H1 (cell line): ENCODE measurements at regions not wholly inside any gene's neighbourhood (a gene's known extent, or its start where the extent isn't known, plus 50 kb on each side); places are given as distances from the start of the nearest gene placed in this dataset.

Source experiments
- CTCF ChIA-PET: fragments of 300-600 bp; sonication (Branson Sonifier 250); formaldehyde crosslinking; loops from one replicate; lab custom pipeline; 2021; ENCODE audit not compliant: partially characterized antibody; lab: Charles Lee
- POLR2A ChIA-PET: fragments of 300-600 bp; sonication (Branson Sonifier 250); formaldehyde crosslinking; loops from one replicate; lab custom pipeline; 2021; ENCODE audit warnings: inconsistent platforms; ENCODE audit not compliant: partially characterized antibody; lab: Charles Lee
- DNase-seq, 2 experiments: peaks; one replicate each; pipeline versions ENCODE4 v3.0.0 to v3.0.0-alpha.2; 2010 to 2022; ENCODE audit warnings: low spot score in 2 of 2, low read depth in 1 of 2, mixed read lengths in 1 of 2
- FAIRE-seq: peaks from 2 replicates; lab custom pipeline; 2011; peaks lifted over from hg19 to GRCh38; lab: Jason Lieb, UNC
- H2AFZ ChIP-seq: 2 replicates; pipeline ENCODE4 v1.8.1; 2012; ENCODE audit warnings: low read length, inconsistent platforms
- H2AK5ac ChIP-seq: 2 replicates; pipeline ENCODE4 v1.6.1; 2013; ENCODE audit warnings: low read depth, low read length
- H2BK120ac ChIP-seq: replicated peaks from 2 replicates; pipeline ENCODE3; 2013; ENCODE audit warnings: low read depth, low read length, inconsistent platforms
- H2BK12ac ChIP-seq: 2 replicates; pipeline ENCODE4 v1.6.1; 2013; ENCODE audit warnings: low read depth, low read length
- H2BK15ac ChIP-seq: 2 replicates; pipeline ENCODE4 v1.6.1; 2013; ENCODE audit warnings: low read length
- H2BK20ac ChIP-seq: 2 replicates; pipeline ENCODE4 v1.6.1; 2013; ENCODE audit warnings: low read length
- H2BK5ac ChIP-seq: 2 replicates; pipeline ENCODE4 v1.6.1; 2013; ENCODE audit warnings: low read depth, low read length
- H3K14ac ChIP-seq: 2 replicates; pipeline ENCODE4 v1.6.1; 2013; ENCODE audit warnings: inconsistent platforms; ENCODE audit not compliant: insufficient read length
- H3K18ac ChIP-seq: 2 replicates; pipeline ENCODE4 v1.6.1; 2013; ENCODE audit warnings: low read length; ENCODE audit errors: extremely low read depth
- H3K23ac ChIP-seq: 2 replicates; pipeline ENCODE4 v1.6.1; 2013; ENCODE audit warnings: inconsistent platforms; ENCODE audit not compliant: insufficient read length
- H3K23me2 ChIP-seq: 2 replicates; pipeline ENCODE4 v1.6.1; 2013; ENCODE audit warnings: low read depth, low read length
- H3K27ac ChIP-seq: 2 replicates; pipeline ENCODE4 v1.6.1; 2011; ENCODE audit warnings: low read depth, low read length, inconsistent platforms
- H3K27me3 ChIP-seq, 4 experiments: replicated peaks in 1 of 4; 1 replicate in 1 of 4; 2 replicates in 3 of 4; pipeline versions ENCODE4 v1.6.1 to v1.8.1; 2011 to 2013; ENCODE audit warnings: low read length in 3 of 4, mild to moderate bottlenecking in 3 of 4, inconsistent platforms in 2 of 4, mixed read lengths in 2 of 4, moderate library complexity in 1 of 4; ENCODE audit not compliant: control insufficient read depth in 3 of 4, insufficient read depth in 3 of 4; ENCODE audit errors: extremely low read depth in 1 of 4
- H3K36me3 ChIP-seq, 4 experiments: 2 replicates each; pipeline versions ENCODE4 v1.6.1 to v1.8.1; 2011 to 2013; ENCODE audit warnings: mild to moderate bottlenecking in 4 of 4, low read length in 3 of 4, moderate library complexity in 2 of 4, control low read depth in 1 of 4, inconsistent platforms in 1 of 4; ENCODE audit not compliant: insufficient read depth in 4 of 4, control insufficient read depth in 2 of 4
- H3K4ac ChIP-seq: replicated peaks from 2 replicates; pipeline ENCODE3; 2013; ENCODE audit warnings: low read length, low read depth, mixed read lengths, inconsistent platforms; ENCODE audit not compliant: insufficient read length
- H3K4me1 ChIP-seq, 4 experiments: replicated peaks in 1 of 4; 1 replicate in 1 of 4; 2 replicates in 3 of 4; pipeline versions ENCODE4 v1.6.1 to v1.8.1; 2011 to 2013; ENCODE audit warnings: low read length in 3 of 4, inconsistent platforms in 2 of 4, mixed read lengths in 1 of 4; ENCODE audit not compliant: insufficient read depth in 4 of 4, control insufficient read depth in 3 of 4
- H3K4me2 ChIP-seq, 2 experiments: 2 replicates each; pipeline versions ENCODE4 v1.6.1 to v1.8.1; 2011 to 2013; ENCODE audit warnings: low read depth in 2 of 2, low read length in 2 of 2, control low read depth in 1 of 2, inconsistent platforms in 1 of 2, mild to moderate bottlenecking in 1 of 2; ENCODE audit not compliant: insufficient read depth in 1 of 2
- H3K4me3 ChIP-seq, 4 experiments: fragments of 200-600, 300-600 bp in 1 of 4; sonication (generic), shearing (Covaris generic), sonication (Bioruptor Twin) in 1 of 4; 2 replicates each; pipeline versions ENCODE4 v1.5.1 to v1.8.1; 2011 to 2016; ENCODE audit warnings: low read length in 4 of 4, low read depth in 3 of 4, control low read depth in 2 of 4, inconsistent platforms in 2 of 4, mild to moderate bottlenecking in 2 of 4, mixed read lengths in 1 of 4, moderate library complexity in 1 of 4; ENCODE audit not compliant: insufficient read depth in 2 of 4; ENCODE audit errors: extremely low read depth in 1 of 4
- H3K56ac ChIP-seq: replicated peaks from 2 replicates; pipeline ENCODE3; 2013; ENCODE audit warnings: low read depth, mild to moderate bottlenecking, mixed read lengths, low read length, inconsistent platforms; ENCODE audit not compliant: insufficient read length
- H3K79me1 ChIP-seq: 2 replicates; pipeline ENCODE4 v1.6.1; 2013; ENCODE audit warnings: low read depth, low read length, control low read depth
- H3K79me2 ChIP-seq, 2 experiments: 2 replicates each; pipeline versions ENCODE4 v1.6.1 to v1.8.1; 2012 to 2013; ENCODE audit warnings: low read length in 2 of 2, mild to moderate bottlenecking in 2 of 2, inconsistent platforms in 1 of 2; ENCODE audit not compliant: insufficient read depth in 2 of 2, control insufficient read depth in 1 of 2
- H3K9ac ChIP-seq, 4 experiments: replicated peaks in 1 of 4; 1 replicate in 1 of 4; 2 replicates in 3 of 4; pipeline versions ENCODE4 v1.6.1 to v1.8.1; 2011 to 2013; ENCODE audit warnings: low read depth in 3 of 4, low read length in 3 of 4, control low read depth in 2 of 4, mild to moderate bottlenecking in 2 of 4, moderate library complexity in 2 of 4, inconsistent platforms in 1 of 4; ENCODE audit errors: extremely low read depth in 1 of 4
- H3K9me3 ChIP-seq, 2 experiments: 2 replicates each; pipeline versions ENCODE4 v1.6.1 to v1.8.1; 2012 to 2013; ENCODE audit warnings: mild to moderate bottlenecking in 2 of 2, moderate library complexity in 2 of 2, control low read depth in 1 of 2, inconsistent platforms in 1 of 2, low read depth in 1 of 2, low read length in 1 of 2, mixed read lengths in 1 of 2; ENCODE audit not compliant: insufficient read depth in 2 of 2
- H4K20me1 ChIP-seq, 2 experiments: replicated peaks in 1 of 2; 2 replicates each; pipeline versions ENCODE3 to v1.8.1; 2011 to 2013; ENCODE audit warnings: inconsistent platforms in 2 of 2, low read length in 2 of 2, mild to moderate bottlenecking in 1 of 2; ENCODE audit not compliant: insufficient read depth in 2 of 2, control insufficient read depth in 1 of 2
- H4K5ac ChIP-seq: 2 replicates; pipeline ENCODE4 v1.6.1; 2013; ENCODE audit warnings: low read length, low read depth, mixed read lengths, inconsistent platforms; ENCODE audit not compliant: insufficient read length
- H4K8ac ChIP-seq: 2 replicates; pipeline ENCODE4 v1.8.0; 2013; ENCODE audit warnings: mild to moderate bottlenecking, moderate library complexity, low read length, inconsistent platforms; ENCODE audit not compliant: insufficient read depth; ENCODE audit errors: extremely low read depth
- H4K91ac ChIP-seq: replicated peaks from 2 replicates; pipeline ENCODE3; 2013; ENCODE audit warnings: low read length, mixed read lengths, inconsistent platforms; ENCODE audit not compliant: insufficient read length
- BCL11A ChIP-seq, 2 experiments: IDR thresholded peaks; one replicate each; pipeline ENCODE4 v1.6.1; 2011; ENCODE audit warnings: low read depth in 2 of 2, low read length in 2 of 2, mild to moderate bottlenecking in 2 of 2
- CBX5 ChIP-seq: fragments of 300-800, 300-1000 bp; sonication (generic); IDR thresholded peaks from 2 replicates; pipeline ENCODE4 v1.7.1; 2016; ENCODE audit warnings: antibody characterized with exemption, low read length, low read depth
- RBBP5 ChIP-seq: IDR thresholded peaks from 2 replicates; pipeline ENCODE4 v1.7.1; 2012; ENCODE audit warnings: low read depth, mild to moderate bottlenecking, inconsistent platforms, low read length, moderate library complexity, borderline replicate concordance
- SIN3A ChIP-seq, 2 experiments: IDR thresholded peaks in 1 of 2; conservative IDR thresholded peaks in 1 of 2; 2 replicates each; pipeline ENCODE4 v1.6.1; 2011 to 2012; ENCODE audit warnings: low read length in 2 of 2, improper control_type of control experiment in 1 of 2, low read depth in 1 of 2, mild to moderate bottlenecking in 1 of 2
- WGBS, 2 experiments: shearing (Covaris generic) in 1 of 2; methylation state at CpG; one replicate each; pipeline versions ENCODE4 v1.1.6 to v1.1.7; 2013 to 2015; ENCODE audit warnings: low lambda C conversion rate in 2 of 2, mixed read lengths in 2 of 2, inconsistent platforms in 1 of 2, low coverage in 1 of 2, missing lambda C conversion rate in 1 of 2; ENCODE audit not compliant: insufficient replicate concordance in 2 of 2, insufficient coverage in 1 of 2, insufficient read length in 1 of 2; ENCODE audit errors: extremely low coverage in 1 of 2, missing lambda C conversion rate in 1 of 2; 5-methylcytosine and 5-hydroxymethylcytosine counted together

DNA sequence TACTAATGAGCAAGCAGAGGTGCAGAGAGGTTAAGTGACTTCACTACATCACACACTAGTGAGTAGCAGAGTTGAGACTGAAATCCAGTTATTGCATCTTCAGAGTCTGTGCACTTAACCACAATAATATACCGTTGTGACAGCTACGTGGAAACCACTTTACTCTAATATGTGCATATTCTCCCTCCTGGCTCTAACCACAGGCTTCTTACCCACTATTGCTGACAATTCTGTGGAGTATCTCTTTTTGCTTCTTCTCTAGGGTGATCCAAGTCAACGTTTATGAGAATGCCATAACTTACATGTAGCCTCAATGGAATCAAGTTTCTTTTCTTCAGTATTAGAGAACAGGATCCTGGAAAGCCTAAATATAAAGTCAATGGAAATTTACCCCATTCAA, 64.2 kb upstream of the MEOX2 start:
- 82% methylated on average over 3 of the region's 3 CpGs; no CpG with 5 or more reads in 1 of the 2 experiments for WGBS, 2 experiments
- H2AFZ ChIP-seq, result no peak overlapping the region
- H2BK15ac ChIP-seq, result no peak overlapping the region
- no peak overlapping the region for H4K91ac ChIP-seq
- no peak overlapping the region for H3K4me2 ChIP-seq
- no peaks in the 10 kb centered on the region for H4K20me1 ChIP-seq
- TF ChIP-seq RBBP5 (no peak), SIN3A (conservative IDR thresholded peaks at IDR 0.05 in 1 of 2, IDR thresholded peaks at IDR 0.05 in 1 of 2; ENCODE audit: low read depth in 1 of 2, low read length in 2 of 2) (no peak), CBX5 (no peak), BCL11A (IDR thresholded peaks at IDR 0.05; ENCODE audit: low read depth in 2 of 2, low read length in 2 of 2) (no peak)
- no peak overlapping the region for H3K23ac ChIP-seq
- H4K8ac ChIP-seq, result no peak overlapping the region
- no peak overlapping the region for H3K56ac ChIP-seq
- ChIA-PET POLR2A (no interaction called here), CTCF (interaction anchor here (1.6 kb wide), 1 partner anchor 29 kb away, joined by 3 read pairs; no protein-coding TSS in a partner anchor)
- no peak overlapping the region for H2BK12ac ChIP-seq
- FAIRE-seq (no peak), DNase-seq (no peak)
- no peak overlapping the region for H2BK20ac ChIP-seq
- H3K4me1 ChIP-seq, result no peaks in the 10 kb centered on the region
- H3K18ac ChIP-seq, result no peak overlapping the region
- no peak overlapping the region for H2AK5ac ChIP-seq
- H3K79me2 ChIP-seq, result no peaks in the 10 kb centered on the region
- no peak overlapping the region for H2BK120ac ChIP-seq
- H2BK5ac ChIP-seq, result no peak overlapping the region
- no peaks in the 10 kb centered on the region for H3K9me3 ChIP-seq
- H3K9ac ChIP-seq, result no peak overlapping the region
- H3K79me1 ChIP-seq, result no peaks in the 10 kb centered on the region
- H3K27me3 ChIP-seq, result no peaks in the 10 kb centered on the region
- H3K4ac ChIP-seq, result no peak overlapping the region
- H3K14ac ChIP-seq, result no peak overlapping the region
- no peak overlapping the region for H4K5ac ChIP-seq
- H3K36me3 ChIP-seq, result no peaks in the 10 kb centered on the region
- no peak overlapping the region for H3K27ac ChIP-seq
- H3K23me2 ChIP-seq, result no peaks in the 10 kb centered on the region
- H3K4me3 ChIP-seq, result no peak overlapping the region
